ENCODE measurements at regions not wholly inside any gene's neighbourhood (a gene's known extent, or its start where the extent isn't known, plus 50 kb on each side); places are given as distances from the start of the nearest gene placed in this dataset.

GRCh38 chr16:6407596-6407995, 925.0 kb upstream of the RBFOX1 start:
- DNase-seq (ENCODE audit: low read depth, low spot score): no peak

- DNase-seq (ENCODE audit: low read depth, low spot score): no peak
These were observed 926.6 kb upstream of the RBFOX1 start for GRCh38 chr16:6406028-6406427.

- DNase-seq (ENCODE audit: low read depth, low spot score): no peak
These were observed 949.7 kb upstream of the RBFOX1 start for GRCh38 chr16:6382924-6383459.

GRCh38 chr16:6381896-6382295, 950.7 kb upstream of the RBFOX1 start:
- DNase-seq (ENCODE audit: low read depth, low spot score): no peak

- no peak for DNase-seq (ENCODE audit: low read depth, low spot score)
These were observed 954.7 kb upstream of the RBFOX1 start for GRCh38 chr16:6377956-6378355.

- DNase-seq (ENCODE audit: low read depth, low spot score): no peak
These were observed 957.1 kb upstream of the RBFOX1 start for GRCh38 chr16:6375465-6376075.

GRCh38 chr16:6374821-6375220, 957.8 kb upstream of the RBFOX1 start:
- no peak for DNase-seq (ENCODE audit: low read depth, low spot score)

- DNase-seq (ENCODE audit: low read depth, low spot score): no peak
These were observed 967.8 kb upstream of the RBFOX1 start for GRCh38 chr16:6364846-6365245.

- no peak for DNase-seq (ENCODE audit: low read depth, low spot score)
These were observed 968.6 kb upstream of the RBFOX1 start for GRCh38 chr16:6363896-6364607.

- no peak for DNase-seq (ENCODE audit: low read depth, low spot score)
These were observed 969.2 kb upstream of the RBFOX1 start for GRCh38 chr16:6363396-6363795.

GRCh38 chr16:6362321-6362720, 970.3 kb upstream of the RBFOX1 start:
- no peak for DNase-seq (ENCODE audit: low read depth, low spot score)

- no peak for DNase-seq (ENCODE audit: low read depth, low spot score)
These were observed 972.0 kb upstream of the RBFOX1 start for GRCh38 chr16:6360641-6361040.

GRCh38 chr16:6356911-6357310, 975.7 kb upstream of the RBFOX1 start:
- DNase-seq (ENCODE audit: low read depth, low spot score): no peak

GRCh38 chr16:6349725-6350124, 982.9 kb upstream of the RBFOX1 start:
- DNase-seq (ENCODE audit: low read depth, low spot score): no peak

- DNase-seq (ENCODE audit: low read depth, low spot score): no peak
These were observed 987.6 kb upstream of the RBFOX1 start for GRCh38 chr16:6345090-6345489.

GRCh38 chr16:6343157-6343556, 989.5 kb upstream of the RBFOX1 start:
- no peak for DNase-seq (ENCODE audit: low read depth, low spot score)

GRCh38 chr16:6341981-6342380, 990.7 kb upstream of the RBFOX1 start:
- DNase-seq (ENCODE audit: low read depth, low spot score): no peak

- no peak for DNase-seq (ENCODE audit: low read depth, low spot score)
These were observed 997.6 kb upstream of the RBFOX1 start for GRCh38 chr16:6335072-6335471.

GRCh38 chr16:6331770-6332169, 1000.9 kb upstream of the RBFOX1 start:
- no peak for DNase-seq (ENCODE audit: low read depth, low spot score)

GRCh38 chr16:6317934-6318333, 1014.7 kb upstream of the RBFOX1 start:
- DNase-seq (ENCODE audit: low read depth, low spot score): no peak

- DNase-seq (ENCODE audit: low read depth, low spot score): no peak
These were observed 1023.4 kb upstream of the RBFOX1 start for GRCh38 chr16:6309271-6309670.

- no peak for DNase-seq (ENCODE audit: low read depth, low spot score)
These were observed 1024.5 kb upstream of the RBFOX1 start for GRCh38 chr16:6308176-6308575.

GRCh38 chr16:6300523-6300922, 1032.1 kb upstream of the RBFOX1 start:
- DNase-seq (ENCODE audit: low read depth, low spot score): no peak

Data from activated naive CD8-positive, alpha-beta T cell treated with anti-CD3 and anti-CD28 coated beads, Interleukin-2, amount 50 U/mL, for 16 hours (primary cell).